ENCODE measurements at regions not wholly inside any gene's neighbourhood (a gene's known extent, or its start where the extent isn't known, plus 50 kb on each side); places are given as distances from the start of the nearest gene placed in this dataset.

DNA sequence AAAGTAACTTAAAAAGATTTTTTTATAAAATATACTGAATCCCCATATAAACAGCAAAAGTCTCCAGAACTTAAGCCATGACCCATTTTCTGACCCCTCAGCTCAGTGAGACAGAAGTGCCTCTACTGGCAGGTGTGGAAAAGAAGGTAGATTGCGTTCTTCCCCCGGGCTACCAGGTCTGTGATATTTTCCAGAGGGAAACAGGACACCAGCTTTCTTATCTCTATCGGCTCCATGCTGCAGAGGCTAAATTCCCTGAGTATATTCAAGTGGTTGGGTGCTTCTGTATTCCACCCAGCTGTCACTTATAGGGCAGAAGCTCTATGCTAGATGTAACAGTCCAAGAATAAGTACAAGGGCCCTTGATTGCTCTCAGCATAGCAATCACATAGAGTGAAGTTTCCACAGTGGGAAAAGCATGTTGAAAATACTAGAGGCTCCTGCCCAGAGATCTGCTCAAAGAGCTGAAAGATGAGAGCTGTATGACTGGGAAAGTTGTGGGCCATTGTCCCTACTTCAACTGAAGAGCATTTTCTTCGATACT lies 687.3 kb downstream of the CDH11 start:
- TF ChIP-seq, protein P1, sequence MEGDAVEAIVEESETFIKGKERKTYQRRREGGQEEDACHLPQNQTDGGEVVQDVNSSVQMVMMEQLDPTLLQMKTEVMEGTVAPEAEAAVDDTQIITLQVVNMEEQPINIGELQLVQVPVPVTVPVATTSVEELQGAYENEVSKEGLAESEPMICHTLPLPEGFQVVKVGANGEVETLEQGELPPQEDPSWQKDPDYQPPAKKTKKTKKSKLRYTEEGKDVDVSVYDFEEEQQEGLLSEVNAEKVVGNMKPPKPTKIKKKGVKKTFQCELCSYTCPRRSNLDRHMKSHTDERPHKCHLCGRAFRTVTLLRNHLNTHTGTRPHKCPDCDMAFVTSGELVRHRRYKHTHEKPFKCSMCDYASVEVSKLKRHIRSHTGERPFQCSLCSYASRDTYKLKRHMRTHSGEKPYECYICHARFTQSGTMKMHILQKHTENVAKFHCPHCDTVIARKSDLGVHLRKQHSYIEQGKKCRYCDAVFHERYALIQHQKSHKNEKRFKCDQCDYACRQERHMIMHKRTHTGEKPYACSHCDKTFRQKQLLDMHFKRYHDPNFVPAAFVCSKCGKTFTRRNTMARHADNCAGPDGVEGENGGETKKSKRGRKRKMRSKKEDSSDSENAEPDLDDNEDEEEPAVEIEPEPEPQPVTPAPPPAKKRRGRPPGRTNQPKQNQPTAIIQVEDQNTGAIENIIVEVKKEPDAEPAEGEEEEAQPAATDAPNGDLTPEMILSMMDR (IDR thresholded peaks at IDR 0.05): no peak
- no peak for TF ChIP-seq POLR2A (IDR thresholded peaks at IDR 0.05)
